OCI-LY1 (cell line): ENCODE measurements at regions not wholly inside any gene's neighbourhood (a gene's known extent, or its start where the extent isn't known, plus 50 kb on each side); places are given as distances from the start of the nearest gene placed in this dataset.

ENCODE experiments used
- EZH2 ChIP-seq: fragments of 200-600 bp; sonication (generic), shearing (Covaris generic); IDR thresholded peaks from 2 replicates; pipeline ENCODE4 v1.8.0; 2017; ENCODE audit warnings: borderline replicate concordance, mixed run types, mild to moderate bottlenecking, antibody characterized with exemption, low read length, moderate library complexity, mixed read lengths
- TF ChIP-seq, protein P1 (sequence below): fragments of 200-600 bp; sonication (generic), shearing (Covaris generic); IDR thresholded peaks from 2 replicates; pipeline ENCODE4 v1.5.1; 2017; ENCODE audit warnings: mild to moderate bottlenecking, antibody characterized with exemption, low read length, moderate library complexity, mixed read lengths

DNA sequence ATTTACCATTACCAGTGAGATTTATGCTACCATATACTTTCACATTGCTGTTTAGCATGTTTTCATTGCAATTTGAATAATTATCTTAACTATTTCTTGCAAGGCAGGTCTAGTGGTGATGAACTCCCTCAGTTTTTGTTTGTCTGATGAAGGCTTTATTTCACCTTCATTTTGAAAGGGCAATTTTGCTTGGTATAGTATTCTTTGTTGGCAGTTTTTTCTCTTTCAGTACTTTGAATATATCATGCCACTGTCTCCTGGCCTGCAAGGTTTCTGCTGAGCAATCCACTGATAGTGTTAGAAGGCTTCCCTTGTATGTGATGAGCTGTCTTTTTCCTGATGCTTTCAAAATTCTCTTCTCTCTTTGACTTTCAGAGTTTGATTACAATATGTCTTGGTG, 188.0 kb downstream of the MARCHF11 start:
- no peak for TF ChIP-seq EZH2
- TF ChIP-seq, protein P1, sequence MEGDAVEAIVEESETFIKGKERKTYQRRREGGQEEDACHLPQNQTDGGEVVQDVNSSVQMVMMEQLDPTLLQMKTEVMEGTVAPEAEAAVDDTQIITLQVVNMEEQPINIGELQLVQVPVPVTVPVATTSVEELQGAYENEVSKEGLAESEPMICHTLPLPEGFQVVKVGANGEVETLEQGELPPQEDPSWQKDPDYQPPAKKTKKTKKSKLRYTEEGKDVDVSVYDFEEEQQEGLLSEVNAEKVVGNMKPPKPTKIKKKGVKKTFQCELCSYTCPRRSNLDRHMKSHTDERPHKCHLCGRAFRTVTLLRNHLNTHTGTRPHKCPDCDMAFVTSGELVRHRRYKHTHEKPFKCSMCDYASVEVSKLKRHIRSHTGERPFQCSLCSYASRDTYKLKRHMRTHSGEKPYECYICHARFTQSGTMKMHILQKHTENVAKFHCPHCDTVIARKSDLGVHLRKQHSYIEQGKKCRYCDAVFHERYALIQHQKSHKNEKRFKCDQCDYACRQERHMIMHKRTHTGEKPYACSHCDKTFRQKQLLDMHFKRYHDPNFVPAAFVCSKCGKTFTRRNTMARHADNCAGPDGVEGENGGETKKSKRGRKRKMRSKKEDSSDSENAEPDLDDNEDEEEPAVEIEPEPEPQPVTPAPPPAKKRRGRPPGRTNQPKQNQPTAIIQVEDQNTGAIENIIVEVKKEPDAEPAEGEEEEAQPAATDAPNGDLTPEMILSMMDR, result no peak
